ENCODE measurements at regions not wholly inside any gene's neighbourhood (a gene's known extent, or its start where the extent isn't known, plus 50 kb on each side); places are given as distances from the start of the nearest gene placed in this dataset.
"Not testable (repeated sequence)": the region's sequence is repeated elsewhere in the genome, so short reads cannot be mapped to it uniquely, and the experiment has no call there.

GRCh38 chr4:17064959-17065358 is 166.5 kb upstream of the LDB2 start:
- DNase-seq (ENCODE audit: low read depth in 2 of 2) = no peak

GRCh38 chr4:17063888-17064287 is 165.4 kb upstream of the LDB2 start:
- no peak for DNase-seq (ENCODE audit: low read depth in 2 of 2)

DNA sequence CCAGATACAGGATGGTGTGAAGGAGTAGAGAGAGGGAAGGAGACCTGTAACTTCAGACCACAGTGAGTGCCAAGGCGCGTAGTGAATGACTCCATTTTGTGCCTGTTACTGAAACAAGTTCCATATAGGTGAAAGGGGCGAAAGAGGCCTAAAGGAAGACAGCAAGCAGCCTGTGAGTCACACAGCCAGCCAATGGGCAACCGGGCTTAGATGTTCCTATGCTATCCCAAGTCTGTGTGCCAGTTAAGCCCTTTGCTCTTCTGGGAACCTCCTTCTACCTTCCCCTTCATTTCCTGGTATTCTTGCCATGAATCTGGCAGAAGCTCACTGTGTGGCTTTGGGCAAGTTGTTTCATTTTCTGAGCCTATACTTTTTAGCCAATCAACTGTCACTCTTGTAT is 161.8 kb upstream of the LDB2 start:
- no peak for DNase-seq (ENCODE audit: low read depth in 2 of 2)

DNA sequence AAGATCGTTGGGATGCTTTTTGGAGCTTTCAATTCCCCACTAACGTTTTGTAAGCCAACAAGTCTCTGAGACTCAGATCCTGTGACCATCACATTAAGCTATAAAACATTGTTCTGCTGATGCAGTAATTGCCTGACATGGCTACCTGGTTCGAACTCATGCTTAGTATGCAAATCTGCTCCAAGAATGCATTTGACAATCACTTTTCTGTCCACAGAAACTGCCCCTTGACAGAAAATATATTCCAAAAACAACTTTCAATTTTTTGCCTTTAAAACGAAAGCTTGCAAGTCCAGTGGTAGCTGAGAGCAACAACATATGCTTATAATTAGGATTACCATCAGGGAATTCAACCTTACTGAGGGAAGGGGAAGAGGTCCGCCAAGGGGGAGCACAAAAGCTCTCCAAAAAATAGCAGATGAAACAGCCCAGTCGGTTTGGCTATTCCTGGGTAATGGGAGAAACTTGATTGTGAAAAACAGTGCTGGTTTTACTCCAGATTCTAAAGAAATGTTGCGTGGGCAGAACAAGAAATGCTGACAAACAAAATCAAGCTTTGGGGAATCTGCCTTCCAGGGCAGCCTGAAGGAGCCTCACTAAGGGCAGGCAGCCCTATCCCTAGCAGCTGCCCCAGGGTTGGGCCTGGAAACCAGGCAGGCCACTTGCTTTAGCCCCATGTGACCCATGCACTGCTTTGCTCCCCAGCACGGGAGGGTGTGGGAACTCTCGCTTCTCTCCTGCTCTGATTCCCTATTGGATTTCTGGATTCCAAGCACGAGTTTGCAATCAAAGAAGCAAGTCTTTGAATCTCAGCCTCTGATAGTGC is 160.7 kb upstream of the LDB2 start:
- no peak for DNase-seq (ENCODE audit: low read depth in 2 of 2)

GRCh38 chr4:17058536-17058915 is 160.1 kb upstream of the LDB2 start:
- no peak for DNase-seq (ENCODE audit: low read depth in 2 of 2)

DNA sequence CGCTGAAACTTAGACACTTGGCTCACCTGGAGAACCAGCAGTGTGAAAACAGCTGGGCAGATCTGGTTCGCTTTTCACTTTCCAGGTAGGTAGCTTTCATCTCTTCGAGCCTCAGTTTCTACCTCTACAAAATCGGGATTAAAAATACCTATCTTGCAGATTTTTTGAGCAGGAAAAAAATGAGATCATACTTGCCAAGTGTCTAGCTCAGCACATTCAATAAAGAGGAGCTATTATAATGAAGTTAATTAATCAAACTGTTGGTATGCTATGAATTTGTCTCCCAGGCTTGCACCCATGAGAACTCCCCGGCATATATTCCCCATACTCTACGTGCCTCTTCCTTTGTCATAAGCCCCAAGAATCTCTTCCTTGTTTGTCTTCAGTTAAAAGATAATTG is 158.6 kb upstream of the LDB2 start:
- DNase-seq (ENCODE audit: low read depth in 2 of 2) = no peak

- DNase-seq (ENCODE audit: low read depth in 2 of 2) = no peak
These were observed 157.3 kb upstream of the LDB2 start for GRCh38 chr4:17055788-17056187.

- no peak for DNase-seq (ENCODE audit: low read depth in 2 of 2)
These were observed 147.4 kb upstream of the LDB2 start for GRCh38 chr4:17045866-17046265.

DNA sequence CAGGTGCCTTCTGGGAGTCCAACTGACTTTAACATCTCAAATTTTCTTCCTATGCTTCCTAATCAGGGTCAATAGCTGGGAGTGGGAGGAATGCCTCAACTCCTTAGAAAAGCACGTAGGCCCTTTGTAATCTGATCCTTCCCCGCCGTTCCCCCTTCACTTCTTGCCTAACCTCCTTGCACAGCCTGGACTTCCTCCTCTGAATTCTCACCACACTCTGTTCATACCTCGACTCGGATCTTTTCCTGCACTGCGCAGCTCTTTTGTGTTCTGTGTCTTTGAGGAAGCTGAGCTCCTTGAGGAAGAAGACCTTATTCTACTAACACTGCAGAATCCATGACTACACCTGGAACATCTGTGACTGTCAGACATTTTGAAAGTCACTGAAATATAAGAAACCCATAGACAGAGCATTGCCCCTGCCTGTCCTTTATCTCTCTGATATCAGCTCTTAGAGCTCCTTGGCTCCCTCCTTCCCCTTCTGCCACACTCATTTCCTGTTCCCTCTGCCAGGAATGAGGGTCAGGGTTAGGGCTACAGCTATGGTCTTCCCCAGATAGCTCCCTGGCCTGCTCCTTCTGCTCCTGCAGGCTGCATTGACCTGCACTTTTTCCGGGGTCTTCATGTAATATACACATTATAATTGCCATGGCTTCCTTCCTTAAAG is 140.2 kb upstream of the LDB2 start:
- DNase-seq (ENCODE audit: low read depth in 2 of 2) = no peak

DNA sequence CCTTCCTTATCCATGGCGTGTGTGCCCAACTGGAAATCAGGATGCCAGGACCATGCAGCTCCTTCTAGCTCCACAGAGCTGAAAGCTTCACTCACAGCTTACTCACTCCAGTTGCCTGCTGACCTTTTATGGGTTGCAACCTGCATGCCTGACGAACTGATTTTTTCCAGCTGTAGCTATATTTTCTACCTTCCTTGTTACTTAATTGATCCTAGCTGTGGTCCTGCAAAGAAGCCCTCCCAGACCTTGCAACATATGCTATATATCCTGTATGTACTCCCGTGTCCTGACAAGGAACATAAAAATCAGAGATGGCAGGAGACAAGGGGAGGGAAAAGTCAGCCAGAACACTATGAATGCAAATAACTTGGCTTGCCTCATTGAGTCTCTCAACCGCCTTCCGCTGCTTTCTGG is 135.3 kb upstream of the LDB2 start:
- no peak for DNase-seq (ENCODE audit: low read depth in 2 of 2)

DNA sequence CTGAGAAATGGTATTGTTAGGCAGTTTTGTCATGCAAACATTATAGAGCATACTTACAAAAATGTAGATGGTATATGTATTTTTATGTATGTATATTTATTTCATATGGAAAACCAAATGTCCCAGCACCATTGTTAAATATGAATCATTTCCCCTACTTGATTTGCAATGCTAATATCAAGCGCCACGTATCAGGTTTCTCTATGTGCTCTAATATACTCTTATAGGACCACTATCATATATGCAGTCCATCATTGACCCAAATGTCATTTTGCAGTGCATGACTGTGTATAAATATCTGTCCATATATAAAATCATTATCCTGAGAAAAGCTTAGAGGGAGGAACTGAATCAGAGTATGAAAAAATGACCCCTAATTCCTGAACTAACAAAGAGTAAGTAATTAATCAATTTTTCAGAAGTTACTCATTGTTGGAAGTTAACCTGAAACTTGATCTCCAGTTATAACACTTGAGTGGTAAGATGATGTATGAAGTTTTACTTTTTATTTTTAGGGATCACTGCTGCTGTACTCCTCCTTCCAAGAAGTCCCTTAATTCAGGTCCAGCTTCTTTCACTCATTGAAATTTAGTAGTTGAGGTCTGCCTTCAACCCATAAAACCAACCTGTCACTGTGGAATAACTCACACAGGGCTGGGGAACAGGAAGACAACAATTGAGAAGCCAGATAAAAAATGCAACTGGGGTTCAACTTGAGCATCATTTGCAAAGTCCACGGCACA is 134.8 kb upstream of the LDB2 start:
- DNase-seq (ENCODE audit: low read depth in 2 of 2) = no peak

DNA sequence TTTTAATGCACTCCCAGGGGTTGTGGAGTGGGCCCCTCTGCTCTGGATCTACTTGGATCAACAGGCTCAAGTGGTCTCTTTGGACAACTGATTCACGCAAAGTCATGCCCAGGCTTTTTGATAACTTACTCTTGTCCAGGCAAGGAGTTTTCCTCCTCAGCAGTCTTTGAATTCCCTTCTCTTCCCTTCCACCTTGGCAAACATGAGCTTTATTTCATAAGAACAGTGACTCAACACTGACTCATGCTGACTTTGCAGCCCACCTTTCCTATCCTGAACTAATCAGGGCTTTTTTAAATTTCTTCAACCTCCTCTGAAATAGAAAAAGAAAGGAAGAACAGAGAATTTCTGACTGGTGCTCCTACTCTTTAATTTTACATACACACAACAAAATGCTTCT is 132.1 kb upstream of the LDB2 start:
- no peak for DNase-seq (ENCODE audit: low read depth in 2 of 2)

GRCh38 chr4:17029964-17030363 is 131.5 kb upstream of the LDB2 start:
- DNase-seq (ENCODE audit: low read depth in 2 of 2) = no peak

DNA sequence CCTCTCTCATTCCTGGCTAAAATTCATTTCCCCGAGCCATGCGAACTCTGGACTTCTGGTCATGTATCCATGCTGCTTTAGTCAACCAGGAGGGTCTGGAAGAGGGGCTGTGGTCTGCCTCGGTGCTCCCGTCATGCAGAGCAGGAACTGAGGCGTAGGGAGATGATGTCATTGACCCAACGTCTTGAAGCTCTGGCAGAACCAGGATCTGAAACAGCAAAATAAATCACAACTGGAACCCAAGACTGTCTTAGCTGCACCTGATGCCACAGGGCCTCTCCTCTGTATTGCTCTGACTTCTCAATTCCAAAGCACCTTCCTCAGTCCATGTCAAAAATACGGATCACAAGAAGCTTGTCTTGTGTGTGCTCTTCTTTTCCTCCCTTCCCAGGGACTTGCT is 131.0 kb upstream of the LDB2 start:
- no peak for DNase-seq (ENCODE audit: low read depth in 2 of 2)

- no peak for DNase-seq (ENCODE audit: low read depth in 2 of 2)
These were observed 129.1 kb upstream of the LDB2 start for GRCh38 chr4:17027495-17027894.

DNA sequence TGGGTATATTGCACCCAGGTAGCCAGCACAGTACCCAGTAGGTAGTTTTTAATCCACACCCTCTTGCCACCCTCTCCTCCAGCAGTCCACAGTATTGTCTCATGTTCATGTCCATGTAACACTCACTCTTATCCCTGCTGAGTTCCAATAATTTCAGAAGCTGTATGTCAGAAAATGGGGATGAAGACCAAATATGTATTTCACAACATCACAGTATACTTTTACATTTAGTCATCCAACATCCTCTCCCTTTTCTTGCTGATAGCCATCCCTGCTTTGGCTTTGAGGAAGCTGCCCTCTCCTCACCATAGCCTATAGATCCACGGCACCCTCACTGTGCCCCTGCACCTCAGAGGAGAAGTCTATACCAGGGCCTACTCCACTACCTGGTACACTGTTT is 126.0 kb upstream of the LDB2 start:
- DNase-seq (ENCODE audit: low read depth in 2 of 2) = no peak

DNA sequence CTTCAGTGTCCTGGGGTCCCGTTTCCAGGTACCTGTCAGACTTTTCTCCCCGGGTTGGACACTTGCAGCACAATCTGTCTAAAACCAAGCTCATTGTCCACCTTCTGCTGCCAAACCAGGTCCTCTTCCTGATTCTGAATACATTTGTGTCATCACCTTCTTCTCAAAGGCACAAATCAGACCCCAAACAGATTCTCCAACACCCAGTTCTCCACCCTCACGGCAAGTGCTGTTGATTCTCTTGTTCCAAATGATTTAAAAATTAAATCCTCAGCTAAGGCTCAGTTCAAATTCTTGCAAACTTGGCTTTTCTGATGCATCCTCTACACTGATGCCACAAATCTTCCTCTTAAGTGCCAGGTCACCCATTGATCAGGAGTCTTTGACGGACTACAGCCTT is 122.5 kb upstream of the LDB2 start:
- DNase-seq (ENCODE audit: low read depth in 2 of 2) = no peak

DNA sequence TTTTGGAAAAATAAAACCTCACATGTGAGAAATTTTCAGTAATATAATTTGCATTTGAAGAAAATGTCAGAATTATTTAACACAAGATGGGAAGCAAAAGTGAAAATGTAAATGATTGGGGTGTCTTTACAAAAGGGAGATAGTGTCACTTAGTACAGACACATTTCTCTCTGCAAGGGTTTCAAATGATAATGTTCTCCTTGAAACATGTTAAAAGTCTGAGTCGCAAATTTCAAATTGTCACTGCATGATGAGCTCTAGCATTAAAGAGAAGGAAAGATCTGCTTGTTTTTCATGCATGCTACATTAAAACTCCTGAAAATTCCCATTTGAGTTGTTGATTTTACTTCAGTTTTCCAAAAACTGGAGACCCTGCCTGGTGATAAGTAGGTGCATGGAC is 122.0 kb upstream of the LDB2 start:
- no peak for DNase-seq (ENCODE audit: low read depth in 2 of 2)

- DNase-seq (ENCODE audit: low read depth in 2 of 2) = not testable (repeated sequence)
These were observed 120.2 kb upstream of the LDB2 start for GRCh38 chr4:17018621-17019020.

DNA sequence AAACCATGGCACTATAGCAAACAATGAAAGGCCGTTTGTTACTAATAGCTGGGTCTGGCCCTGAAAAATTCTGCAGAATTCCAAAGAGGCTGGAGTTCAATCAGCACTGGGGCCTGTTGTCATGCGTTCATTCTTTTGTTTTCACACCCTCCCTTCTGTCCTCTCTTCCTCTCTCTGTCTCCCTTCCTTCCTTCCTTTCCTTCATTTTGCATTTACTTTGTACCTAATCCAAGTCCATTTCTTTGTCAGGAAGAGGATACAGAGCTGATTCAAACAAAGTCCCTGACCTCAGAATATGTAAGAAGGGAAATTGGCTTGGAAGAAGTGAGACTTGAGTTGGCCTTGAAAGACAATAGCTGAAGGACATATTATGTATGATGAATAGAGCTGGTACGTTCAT is 119.6 kb upstream of the LDB2 start:
- DNase-seq (ENCODE audit: low read depth in 2 of 2) = no peak

DNA sequence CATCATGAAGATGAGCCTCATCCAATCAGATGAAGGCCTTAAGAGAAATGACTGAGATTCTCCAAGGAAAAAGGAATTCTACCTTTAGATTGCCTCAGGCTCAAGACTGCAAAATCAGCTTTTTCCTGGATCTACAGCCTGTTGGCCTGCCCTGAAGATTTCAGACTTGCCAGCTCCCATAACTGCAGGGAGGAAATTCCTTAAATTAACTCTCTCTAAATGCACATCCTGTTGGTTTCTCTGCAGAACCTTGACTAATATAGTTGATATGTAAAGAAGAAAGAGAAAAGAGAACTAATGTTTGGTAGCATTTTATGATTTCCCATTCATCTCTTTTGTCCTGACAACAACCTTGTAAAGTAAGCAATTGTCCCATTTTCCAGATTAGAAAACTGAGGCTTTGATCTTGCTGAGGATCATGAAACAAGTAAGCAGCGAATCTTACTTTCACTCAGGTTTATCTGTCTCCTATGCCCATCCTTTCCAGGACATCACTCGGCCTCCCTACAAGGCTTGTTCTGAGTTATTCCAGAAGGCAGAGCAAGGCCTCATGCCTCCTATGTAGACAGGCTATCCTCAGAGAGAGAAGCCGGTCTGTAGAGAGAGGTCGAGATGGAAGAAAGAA is 115.0 kb upstream of the LDB2 start:
- no peak for DNase-seq (ENCODE audit: low read depth in 2 of 2)

GRCh38 chr4:17012451-17012850 is 114.0 kb upstream of the LDB2 start:
- no peak for DNase-seq (ENCODE audit: low read depth in 2 of 2)
